IPS DF 4.7 (cell line): ENCODE measurements at regions not wholly inside any gene's neighbourhood (a gene's known extent, or its start where the extent isn't known, plus 50 kb on each side); places are given as distances from the start of the nearest gene placed in this dataset.
"Not testable (repeated sequence)": the region's sequence is repeated elsewhere in the genome, so short reads cannot be mapped to it uniquely, and the experiment has no call there.

Experiments used
- DNase-seq: peaks from one replicate; pipeline ENCODE4 v3.0.0-alpha.2; 2013; ENCODE audit warnings: low spot score; ENCODE audit errors: extremely low read depth

GRCh38 chr4:123535037-123535748 is 138.6 kb downstream of the SPRY1 start:
- no peak for DNase-seq

GRCh38 chr4:123536225-123536624 is 139.6 kb downstream of the SPRY1 start:
- DNase-seq = no peak

- not testable (repeated sequence) for DNase-seq
Measured at GRCh38 chr4:123537906-123538402, 141.4 kb downstream of the SPRY1 start.

- DNase-seq = no peak
Measured at GRCh38 chr4:123545667-123546572, 149.3 kb downstream of the SPRY1 start.

GRCh38 chr4:123546573-123547060 is 150.0 kb downstream of the SPRY1 start:
- DNase-seq = no peak

GRCh38 chr4:123547216-123548165 is 150.9 kb downstream of the SPRY1 start:
- peak; percentile 62 for DNase-seq

- no peak for DNase-seq
Measured at GRCh38 chr4:123553279-123553678, 156.7 kb downstream of the SPRY1 start.

GRCh38 chr4:123553733-123554637 is 157.4 kb downstream of the SPRY1 start:
- DNase-seq = no peak

GRCh38 chr4:123554801-123555232 is 158.2 kb downstream of the SPRY1 start:
- no peak for DNase-seq

- DNase-seq = no peak
Measured at GRCh38 chr4:123555233-123555806, 158.7 kb downstream of the SPRY1 start.

- no peak for DNase-seq
Measured at GRCh38 chr4:123555807-123556273, 159.2 kb downstream of the SPRY1 start.

GRCh38 chr4:123556526-123556925 is 159.9 kb downstream of the SPRY1 start:
- DNase-seq = no peak

GRCh38 chr4:123557857-123558536 is 161.4 kb downstream of the SPRY1 start:
- no peak for DNase-seq

- no peak for DNase-seq
Measured at GRCh38 chr4:123558865-123559264, 162.3 kb downstream of the SPRY1 start.

- DNase-seq = no peak
Measured at GRCh38 chr4:123559955-123560871, 163.6 kb downstream of the SPRY1 start.

- DNase-seq = no peak
Measured at GRCh38 chr4:123561525-123561924, 164.9 kb downstream of the SPRY1 start.

GRCh38 chr4:123562994-123563750 is 166.6 kb downstream of the SPRY1 start:
- DNase-seq = no peak
